NCI-H460 (cell line): ENCODE measurements at regions not wholly inside any gene's neighbourhood (a gene's known extent, or its start where the extent isn't known, plus 50 kb on each side); places are given as distances from the start of the nearest gene placed in this dataset.

ENCODE experiments used
- DNase-seq: peaks from one replicate; pipeline ENCODE4 v3.0.0-alpha.2; 2016; ENCODE audit warnings: low read depth; ENCODE audit errors: extremely low read depth

DNA sequence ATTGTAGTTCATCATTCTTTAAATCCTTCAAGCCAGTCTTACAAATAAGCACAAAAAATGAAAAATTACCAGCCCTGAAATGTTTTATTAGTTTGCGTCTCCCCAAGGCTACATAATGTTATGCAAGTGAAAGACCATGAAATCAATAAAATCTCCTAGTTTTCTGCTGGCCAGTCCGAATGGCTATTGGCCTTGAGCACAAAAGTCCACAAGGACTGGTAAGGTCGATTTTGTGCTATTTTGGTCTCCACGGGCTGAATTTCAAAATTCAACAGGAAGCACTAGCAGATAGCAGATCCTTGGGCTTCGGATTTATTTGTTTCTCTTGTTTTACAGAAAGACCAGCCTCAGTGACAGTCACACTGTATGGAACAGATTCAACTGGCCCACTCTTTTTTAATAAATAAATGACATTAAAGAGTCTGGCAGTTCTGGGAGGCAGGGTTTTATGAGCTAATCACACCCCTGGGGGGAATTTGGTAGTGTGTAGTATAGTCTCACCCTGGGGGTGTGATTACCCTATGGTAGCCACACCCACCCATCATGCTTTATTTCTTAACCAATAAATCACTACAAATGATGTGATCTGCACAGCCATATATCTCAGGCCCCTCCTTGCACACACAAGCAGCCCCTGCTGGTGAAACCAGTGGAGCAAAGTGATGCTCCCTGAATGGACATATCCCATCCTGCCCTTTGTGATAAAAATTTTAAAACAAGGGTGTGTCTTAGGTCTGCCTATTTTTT is 51.1 kb upstream of the TMEM33 start:
- DNase-seq, result no peak

DNA sequence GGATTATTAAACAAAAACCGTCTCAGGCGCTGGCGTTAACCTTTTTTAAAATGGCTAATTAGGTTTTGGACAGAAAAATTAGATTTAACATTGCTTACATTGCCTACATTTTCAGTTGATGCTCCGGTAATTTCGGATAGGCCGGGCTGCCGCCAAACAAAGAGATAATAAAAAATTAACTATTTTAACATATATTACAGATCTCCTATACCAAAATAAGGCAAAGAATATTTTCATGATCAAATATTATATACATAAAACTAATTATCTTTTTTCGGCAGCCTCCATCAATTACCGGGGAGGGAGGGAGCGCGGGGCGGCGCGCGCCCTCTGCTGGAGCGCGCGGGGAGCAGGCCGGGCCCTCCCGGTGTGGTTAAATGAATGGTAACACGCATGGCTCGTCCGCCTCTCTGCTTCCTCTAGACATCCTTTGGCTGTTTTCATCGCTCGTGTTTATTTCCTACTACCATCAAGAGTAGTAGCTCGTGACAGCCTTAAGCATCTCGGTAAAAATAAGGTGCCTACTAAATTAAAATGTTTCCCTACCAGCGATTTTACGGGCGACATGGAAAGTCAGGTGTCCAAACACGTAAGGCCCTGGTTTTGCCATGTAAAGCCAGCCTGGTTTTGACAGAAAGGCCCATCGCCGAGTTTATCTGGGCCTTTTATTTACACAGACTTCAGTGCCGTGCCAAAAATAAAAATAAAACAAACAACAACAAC is 52.4 kb upstream of the TMEM33 start:
- DNase-seq, result peak; percentile 22

- DNase-seq, result peak; percentile 3
Measured at GRCh38 chr4:41881981-41882624, 53.1 kb upstream of the TMEM33 start.

DNA sequence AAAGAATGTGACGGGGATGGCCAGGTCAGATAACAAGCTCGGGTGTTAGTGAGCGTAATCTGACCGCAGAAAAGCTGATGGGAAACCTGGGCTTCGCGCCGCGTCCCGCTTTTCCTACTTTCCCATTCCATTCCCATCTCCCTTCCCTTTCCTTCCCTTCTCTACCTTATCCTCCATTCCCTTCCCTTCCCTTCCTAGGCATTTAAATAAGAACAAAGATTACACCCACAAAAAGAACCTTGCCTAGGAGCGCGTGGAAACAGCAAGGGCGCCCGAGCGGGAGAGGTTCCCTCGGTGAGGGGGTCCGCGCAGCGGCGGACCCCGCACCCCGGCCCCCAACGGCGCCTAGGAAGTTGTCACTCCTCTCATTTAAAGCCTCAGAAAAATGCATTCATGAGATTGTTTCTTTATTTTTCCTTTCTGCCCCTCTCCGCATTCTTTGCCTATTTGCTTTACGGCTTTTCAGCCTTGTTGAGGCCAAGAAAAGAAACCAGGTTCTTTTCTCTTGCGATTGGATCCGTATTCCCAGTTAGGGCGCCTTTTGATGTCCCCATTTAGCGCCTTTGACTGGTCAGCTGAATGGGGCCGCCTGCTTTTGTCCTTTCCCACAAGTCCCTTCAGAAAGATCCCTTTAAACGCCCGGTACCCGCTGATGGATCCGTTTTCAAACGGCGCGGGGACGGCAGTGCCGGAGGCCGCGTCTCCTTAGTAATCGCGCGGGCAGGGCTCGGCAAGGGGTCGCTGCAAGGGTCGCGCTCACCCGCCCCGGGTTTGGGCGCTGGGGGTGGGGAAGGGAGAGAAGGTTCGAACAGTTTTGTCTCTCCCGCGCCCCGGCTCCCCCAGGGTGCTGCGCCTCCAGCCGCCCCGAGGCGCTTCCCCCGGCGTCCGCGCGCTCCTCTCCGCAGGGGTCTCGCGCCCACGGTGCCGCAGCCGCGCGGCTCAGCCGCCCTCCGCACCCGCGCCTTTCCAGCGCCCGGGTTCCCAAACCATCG is 54.1 kb upstream of the TMEM33 start:
- no peak for DNase-seq

GRCh38 chr4:41880022-41880837 is 55.0 kb upstream of the TMEM33 start:
- no peak for DNase-seq

- DNase-seq, result no peak
Measured at GRCh38 chr4:41879552-41879951, 55.7 kb upstream of the TMEM33 start.

GRCh38 chr4:41878991-41879491 is 56.2 kb upstream of the TMEM33 start:
- DNase-seq, result no peak

- DNase-seq, result no peak
Measured at GRCh38 chr4:41878170-41878969, 56.9 kb upstream of the TMEM33 start.

- no peak for DNase-seq
Measured at GRCh38 chr4:41877020-41877796, 58.0 kb upstream of the TMEM33 start.

GRCh38 chr4:41874873-41875272 is 60.4 kb upstream of the TMEM33 start:
- DNase-seq, result no peak

- DNase-seq, result no peak
Measured at GRCh38 chr4:41874398-41874797, 60.8 kb upstream of the TMEM33 start.

- DNase-seq, result no peak
Measured at GRCh38 chr4:41873380-41874295, 61.6 kb upstream of the TMEM33 start.

DNA sequence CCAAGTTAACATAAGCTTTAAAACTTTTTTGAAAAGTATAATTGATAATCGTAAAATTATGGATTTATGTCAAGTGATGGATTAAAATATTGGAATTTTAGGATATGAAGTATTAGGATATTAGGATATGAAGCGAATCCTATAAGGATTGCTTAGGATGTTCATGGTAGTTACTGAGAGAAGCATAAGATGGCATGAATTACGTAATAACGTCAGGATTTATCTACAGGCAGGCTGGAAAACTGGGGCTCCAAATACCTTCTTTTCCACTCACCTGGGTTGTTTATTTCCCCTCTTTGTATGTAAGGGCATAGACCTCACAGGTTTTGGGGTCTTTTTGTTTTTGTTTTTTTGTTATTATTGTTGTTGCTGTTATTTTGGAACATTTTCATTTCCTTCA is 65.2 kb upstream of the TMEM33 start:
- DNase-seq, result no peak

DNA sequence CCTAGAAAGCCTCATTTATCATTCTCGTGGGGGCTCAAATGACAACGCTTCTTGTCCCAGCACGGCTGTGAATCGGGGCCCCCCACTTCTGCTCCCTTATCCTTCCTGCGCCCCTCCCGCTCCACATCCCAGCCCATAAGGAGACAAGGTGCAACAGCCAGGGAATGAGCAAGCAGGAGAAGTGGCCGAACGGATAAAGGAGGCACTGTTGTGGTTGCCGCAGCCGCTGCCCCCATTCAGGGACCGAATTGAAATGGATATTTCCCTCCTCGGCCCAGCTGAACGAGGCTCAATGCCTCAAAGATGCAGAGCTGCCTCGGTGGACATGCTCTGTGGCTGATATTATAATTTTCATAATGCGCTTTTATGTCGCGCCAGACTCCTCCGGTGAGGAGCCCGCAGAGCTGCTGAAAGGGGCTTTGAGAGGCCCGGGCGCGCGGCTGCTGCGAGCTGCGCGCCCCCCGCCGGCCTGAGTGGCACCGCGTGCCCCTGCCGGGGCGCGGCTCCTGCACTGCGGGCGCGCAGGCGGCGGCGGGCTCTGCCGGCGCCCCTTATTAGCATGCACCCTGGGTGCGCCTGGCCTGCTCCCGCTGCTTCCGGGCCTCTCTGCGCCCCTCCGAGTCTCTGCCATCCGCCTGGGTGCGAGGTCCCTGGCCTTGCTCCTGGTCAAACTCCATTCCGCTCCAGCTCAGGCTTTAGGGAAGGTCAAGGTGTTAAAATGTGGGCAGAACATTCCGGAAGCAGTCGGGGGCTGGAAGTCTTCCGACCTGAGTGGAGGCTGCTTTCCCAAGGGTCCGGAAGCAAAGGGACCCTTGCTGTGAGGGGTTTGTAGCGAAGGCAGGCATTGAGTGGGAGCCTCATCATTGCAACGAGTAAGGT is 68.2 kb upstream of the TMEM33 start:
- DNase-seq, result no peak

DNA sequence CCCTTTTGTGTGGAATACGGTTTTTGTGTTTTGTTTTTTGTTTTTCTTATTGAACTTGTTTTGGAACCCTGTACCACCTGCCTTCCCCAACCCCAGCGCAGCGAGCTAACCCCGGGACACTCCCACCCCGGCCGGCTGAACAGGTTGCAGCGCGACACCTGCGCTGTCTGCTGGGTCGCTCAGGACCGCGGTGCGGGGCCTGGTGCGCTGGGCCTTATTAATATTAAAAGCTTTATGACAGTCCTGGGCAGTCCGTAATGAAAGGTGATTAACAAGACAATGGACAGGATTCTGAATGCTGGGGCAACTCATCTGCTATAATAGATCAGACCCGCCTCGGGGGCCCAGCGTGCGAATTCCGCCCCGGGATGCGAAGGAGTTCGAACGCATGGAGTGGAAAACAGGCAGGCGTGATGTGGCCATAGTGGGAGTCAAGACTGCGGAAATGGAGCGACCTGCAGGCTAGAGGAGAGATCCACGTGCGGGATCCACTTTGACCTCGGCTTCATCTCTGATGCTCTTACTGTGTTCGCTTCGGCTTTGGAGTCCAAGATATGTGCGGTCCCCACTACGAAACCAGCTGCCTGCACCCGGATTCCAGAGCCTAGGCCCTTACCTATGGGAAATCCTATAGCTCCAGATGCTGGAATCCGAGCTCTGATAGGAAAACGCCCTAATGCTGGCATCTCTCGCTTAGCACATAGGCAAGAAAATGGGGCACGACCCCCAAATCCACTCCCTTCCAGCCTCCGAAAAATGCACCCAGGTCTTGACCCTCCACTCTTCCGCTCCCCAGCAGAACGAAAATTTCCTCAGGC is 69.0 kb upstream of the TMEM33 start:
- DNase-seq, result no peak
